ENCODE measurements at regions not wholly inside any gene's neighbourhood (a gene's known extent, or its start where the extent isn't known, plus 50 kb on each side); places are given as distances from the start of the nearest gene placed in this dataset.

GRCh38 chr2:153072813-153073212 is 354.4 kb downstream of the ARL6IP6 start:
- no peak for TF ChIP-seq POLR2AphosphoS5 (IDR thresholded peaks at IDR 0.05)
- TF ChIP-seq, protein P1, sequence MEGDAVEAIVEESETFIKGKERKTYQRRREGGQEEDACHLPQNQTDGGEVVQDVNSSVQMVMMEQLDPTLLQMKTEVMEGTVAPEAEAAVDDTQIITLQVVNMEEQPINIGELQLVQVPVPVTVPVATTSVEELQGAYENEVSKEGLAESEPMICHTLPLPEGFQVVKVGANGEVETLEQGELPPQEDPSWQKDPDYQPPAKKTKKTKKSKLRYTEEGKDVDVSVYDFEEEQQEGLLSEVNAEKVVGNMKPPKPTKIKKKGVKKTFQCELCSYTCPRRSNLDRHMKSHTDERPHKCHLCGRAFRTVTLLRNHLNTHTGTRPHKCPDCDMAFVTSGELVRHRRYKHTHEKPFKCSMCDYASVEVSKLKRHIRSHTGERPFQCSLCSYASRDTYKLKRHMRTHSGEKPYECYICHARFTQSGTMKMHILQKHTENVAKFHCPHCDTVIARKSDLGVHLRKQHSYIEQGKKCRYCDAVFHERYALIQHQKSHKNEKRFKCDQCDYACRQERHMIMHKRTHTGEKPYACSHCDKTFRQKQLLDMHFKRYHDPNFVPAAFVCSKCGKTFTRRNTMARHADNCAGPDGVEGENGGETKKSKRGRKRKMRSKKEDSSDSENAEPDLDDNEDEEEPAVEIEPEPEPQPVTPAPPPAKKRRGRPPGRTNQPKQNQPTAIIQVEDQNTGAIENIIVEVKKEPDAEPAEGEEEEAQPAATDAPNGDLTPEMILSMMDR (IDR thresholded peaks at IDR 0.05): no peak
